22Rv1 (cell line): ENCODE measurements at regions not wholly inside any gene's neighbourhood (a gene's known extent, or its start where the extent isn't known, plus 50 kb on each side); places are given as distances from the start of the nearest gene placed in this dataset.
"Not testable (repeated sequence)": the region's sequence is repeated elsewhere in the genome, so short reads cannot be mapped to it uniquely, and the experiment has no call there.

Source experiments
- H3K27ac ChIP-seq: fragments of 450-650 bp; 2 replicates; pipeline ENCODE4 v1.5.1; 2017
- ZFX ChIP-seq: fragments of 450-650 bp; IDR thresholded peaks from 2 replicates; pipeline ENCODE4 v1.6.1; 2017; ENCODE audit warnings: antibody characterized with exemption, borderline replicate concordance
- TF ChIP-seq, protein P1 (sequence below): fragments of 450-650 bp; IDR thresholded peaks from 2 replicates; pipeline ENCODE4 v1.5.1; 2017; ENCODE audit warnings: mild to moderate bottlenecking

DNA sequence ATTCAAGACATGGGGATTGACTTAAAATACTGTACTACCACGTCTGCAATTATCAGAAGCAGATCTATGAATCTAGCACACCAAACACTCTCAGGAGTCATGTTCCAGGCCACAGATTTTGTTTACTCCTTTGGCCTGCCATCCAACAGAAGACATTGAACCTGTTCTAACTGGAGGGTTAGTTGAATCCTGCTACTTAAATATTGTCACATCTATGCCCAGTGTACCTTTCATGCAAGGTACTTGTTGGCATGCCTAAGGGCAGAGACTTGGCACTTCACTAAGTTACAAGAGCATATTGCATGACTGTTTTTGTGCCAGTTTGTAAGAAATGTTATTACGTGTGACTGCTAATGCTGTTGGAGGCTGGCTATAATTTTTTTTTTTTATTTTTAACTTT is 126.9 kb upstream of the BCOR start:
- TF ChIP-seq, protein P1, sequence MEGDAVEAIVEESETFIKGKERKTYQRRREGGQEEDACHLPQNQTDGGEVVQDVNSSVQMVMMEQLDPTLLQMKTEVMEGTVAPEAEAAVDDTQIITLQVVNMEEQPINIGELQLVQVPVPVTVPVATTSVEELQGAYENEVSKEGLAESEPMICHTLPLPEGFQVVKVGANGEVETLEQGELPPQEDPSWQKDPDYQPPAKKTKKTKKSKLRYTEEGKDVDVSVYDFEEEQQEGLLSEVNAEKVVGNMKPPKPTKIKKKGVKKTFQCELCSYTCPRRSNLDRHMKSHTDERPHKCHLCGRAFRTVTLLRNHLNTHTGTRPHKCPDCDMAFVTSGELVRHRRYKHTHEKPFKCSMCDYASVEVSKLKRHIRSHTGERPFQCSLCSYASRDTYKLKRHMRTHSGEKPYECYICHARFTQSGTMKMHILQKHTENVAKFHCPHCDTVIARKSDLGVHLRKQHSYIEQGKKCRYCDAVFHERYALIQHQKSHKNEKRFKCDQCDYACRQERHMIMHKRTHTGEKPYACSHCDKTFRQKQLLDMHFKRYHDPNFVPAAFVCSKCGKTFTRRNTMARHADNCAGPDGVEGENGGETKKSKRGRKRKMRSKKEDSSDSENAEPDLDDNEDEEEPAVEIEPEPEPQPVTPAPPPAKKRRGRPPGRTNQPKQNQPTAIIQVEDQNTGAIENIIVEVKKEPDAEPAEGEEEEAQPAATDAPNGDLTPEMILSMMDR = no peak
- TF ChIP-seq ZFX = no peak
- H3K27ac ChIP-seq = no peak overlapping the region

DNA sequence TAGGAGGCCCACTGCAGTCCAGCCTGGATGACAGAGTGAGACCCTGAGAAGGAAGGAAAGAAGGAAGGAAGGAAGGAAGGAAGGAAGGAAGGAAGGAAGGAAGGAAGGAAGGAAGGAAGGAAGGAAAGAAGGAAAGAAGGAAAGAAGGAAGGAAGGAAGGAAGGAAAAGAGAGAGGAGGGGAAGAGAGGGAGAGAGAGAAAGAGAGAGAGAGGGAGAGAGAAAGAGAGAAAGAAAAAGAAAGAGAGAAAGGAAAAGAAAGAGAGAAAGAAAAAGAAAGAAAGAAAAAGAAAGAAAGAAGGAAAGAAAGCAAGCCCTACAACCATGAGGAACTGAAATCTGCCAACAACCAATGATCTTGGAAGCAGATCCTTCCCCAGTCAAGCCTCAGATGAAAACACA is 124.9 kb upstream of the BCOR start:
- H3K27ac ChIP-seq = not testable (repeated sequence)

DNA sequence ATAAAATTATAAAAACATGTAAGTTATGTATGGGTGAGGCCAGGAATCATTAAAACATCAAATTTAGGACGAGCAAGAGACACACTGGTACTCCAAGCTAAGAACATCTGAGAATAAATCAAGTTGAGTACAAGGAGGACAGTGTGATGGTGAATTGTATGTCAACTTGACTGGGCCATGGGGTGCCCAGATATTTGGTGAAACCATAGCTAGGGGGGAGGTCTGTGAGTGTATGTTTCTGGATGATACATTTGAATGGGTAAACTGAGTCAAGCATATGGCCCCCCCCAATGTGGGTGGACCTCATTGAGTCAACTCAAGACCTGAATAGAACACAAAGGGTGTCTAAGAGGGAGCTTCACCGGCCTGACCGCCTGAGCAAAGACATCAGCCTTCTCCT is 115.3 kb upstream of the BCOR start:
- no peak overlapping the region for H3K27ac ChIP-seq
- TF ChIP-seq ZFX = no peak
- TF ChIP-seq, protein P1 = no peak

DNA sequence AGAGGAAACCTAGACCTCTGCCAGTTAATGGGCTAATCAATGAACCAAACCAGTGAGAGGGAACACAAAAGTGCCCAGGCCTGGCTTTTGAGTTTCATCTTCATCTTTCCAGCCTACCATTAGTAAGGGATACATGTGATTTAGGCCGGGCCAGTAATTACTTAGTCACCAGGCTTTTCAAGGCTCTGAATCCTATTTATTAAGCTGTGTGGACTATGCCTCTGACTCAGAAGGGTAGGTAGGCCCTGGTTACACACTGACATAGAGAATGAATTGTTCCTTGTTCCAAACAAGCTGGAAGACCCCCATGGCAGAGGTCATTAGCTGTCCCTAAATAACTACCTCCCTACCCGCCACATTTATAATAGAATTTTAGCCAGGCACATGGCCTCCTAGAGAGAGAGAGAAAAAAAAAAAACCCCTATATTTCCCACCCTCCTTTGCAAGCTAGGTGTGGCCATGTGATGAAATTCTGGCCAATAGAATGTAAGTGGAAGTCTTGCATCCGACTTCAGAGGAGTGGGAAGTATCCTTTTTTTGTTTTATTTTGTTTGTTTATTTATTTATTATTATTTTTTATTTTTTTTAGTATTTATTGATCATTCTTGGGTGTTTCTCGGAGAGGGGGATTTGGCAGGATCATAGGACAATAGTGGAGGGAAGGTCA is 112.3 kb upstream of the BCOR start:
- H3K27ac ChIP-seq = no peak overlapping the region
- no peak for TF ChIP-seq ZFX
- TF ChIP-seq, protein P1 = no peak

DNA sequence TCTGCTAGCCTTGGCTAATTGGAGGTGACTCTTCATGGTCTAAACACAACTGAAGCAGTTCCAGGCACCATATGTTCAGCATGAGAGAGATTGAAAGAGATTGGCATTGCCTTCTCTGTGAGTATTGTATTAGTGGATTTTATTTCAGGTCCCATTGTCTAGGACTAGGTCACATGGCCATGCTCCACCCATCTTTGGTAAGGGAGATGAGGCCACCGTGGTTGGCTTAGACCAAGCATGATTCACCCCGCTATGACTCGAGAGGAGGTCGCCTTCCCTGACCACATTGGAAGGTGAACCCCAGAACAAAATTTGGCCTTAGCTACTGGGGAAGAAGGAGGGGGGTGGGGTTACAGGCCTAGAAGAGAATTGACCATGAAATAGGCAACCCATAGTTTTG is 109.9 kb upstream of the BCOR start:
- no peak overlapping the region for H3K27ac ChIP-seq
- no peak for TF ChIP-seq ZFX
- TF ChIP-seq, protein P1 = no peak

DNA sequence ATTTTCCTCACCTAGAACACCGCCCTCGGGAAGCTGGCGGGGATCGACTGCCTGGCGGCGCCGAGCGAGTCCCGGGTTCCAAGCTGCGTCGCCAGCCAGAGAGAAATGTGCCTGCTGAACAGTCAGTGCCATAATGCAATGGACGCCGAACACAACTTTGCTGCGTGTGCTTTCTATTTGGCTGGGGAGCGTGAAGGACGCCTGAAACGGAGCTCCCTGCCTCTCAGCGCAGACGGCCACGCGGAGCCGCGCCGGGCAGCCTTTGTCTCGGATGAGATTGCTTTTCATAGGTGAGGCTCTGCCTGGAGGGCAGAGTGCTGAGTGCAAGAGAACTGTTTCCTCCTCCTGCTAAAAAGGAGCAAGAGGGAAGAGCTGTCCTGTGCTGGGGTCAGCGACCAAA is 107.7 kb upstream of the BCOR start:
- H3K27ac ChIP-seq = no peak overlapping the region
- TF ChIP-seq ZFX = no peak
- TF ChIP-seq, protein P1 = no peak

DNA sequence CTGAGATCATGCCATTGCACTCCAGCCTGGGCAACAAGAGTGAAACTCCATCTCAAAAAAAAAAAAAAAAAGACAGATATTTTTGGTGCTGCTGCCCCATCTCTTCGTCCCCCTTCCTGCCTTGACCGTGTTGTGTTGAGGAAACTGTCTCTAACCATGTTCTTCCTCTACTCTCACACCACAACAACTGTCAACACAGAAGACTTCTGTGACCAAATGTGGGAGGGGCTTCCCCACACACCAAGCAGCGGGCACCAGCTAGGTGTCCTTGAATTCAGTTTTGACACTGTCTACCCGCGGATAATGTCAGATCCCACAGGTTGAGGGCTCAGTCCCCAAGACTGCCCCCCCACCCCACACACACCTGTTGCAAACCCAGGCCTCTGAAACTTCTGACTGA is 104.7 kb upstream of the BCOR start:
- no peak overlapping the region for H3K27ac ChIP-seq
- TF ChIP-seq, protein P1 = no peak
- no peak for TF ChIP-seq ZFX

DNA sequence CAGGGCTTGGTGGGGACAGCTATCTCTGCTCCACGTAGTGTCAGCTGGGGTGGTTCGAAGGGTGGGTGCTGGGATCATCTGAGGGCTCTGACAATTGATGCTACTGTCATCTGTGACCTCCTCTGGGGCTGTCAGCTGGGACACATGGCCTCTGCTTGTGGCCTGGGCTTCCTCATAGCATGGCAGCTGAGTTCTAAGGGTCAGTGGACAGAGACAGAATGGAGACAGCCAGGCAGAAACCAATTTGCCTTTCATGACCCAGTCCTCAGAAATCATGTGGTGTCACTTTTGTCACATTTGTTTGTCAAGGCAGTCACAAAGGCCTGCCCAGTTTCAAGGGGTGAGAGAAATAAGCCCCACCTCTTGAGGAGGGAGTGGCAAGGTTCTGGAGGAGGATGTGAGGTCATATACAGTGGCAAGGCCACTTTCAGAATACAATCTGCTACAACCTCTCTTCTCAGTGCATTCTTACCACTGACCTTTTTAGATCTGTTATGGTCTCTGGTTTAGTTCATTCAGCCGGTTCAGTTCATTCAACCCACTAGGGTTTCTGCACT is 103.6 kb upstream of the BCOR start:
- no peak overlapping the region for H3K27ac ChIP-seq
- TF ChIP-seq, protein P1 = no peak
- no peak for TF ChIP-seq ZFX
